Astrocyte (in vitro differentiated cells and primary cell): ENCODE measurements at regions not wholly inside any gene's neighbourhood (a gene's known extent, or its start where the extent isn't known, plus 50 kb on each side); places are given as distances from the start of the nearest gene placed in this dataset.

ENCODE experiments used
- EZH2 ChIP-seq: IDR thresholded peaks from 2 replicates; pipeline ENCODE4 v1.6.1; 2012; ENCODE audit warnings: mild to moderate bottlenecking, low read length, inconsistent platforms; ENCODE audit not compliant: insufficient read depth
- TF ChIP-seq, protein P1 (sequence below): IDR thresholded peaks from 2 replicates; pipeline ENCODE4 v1.5.1; 2011; ENCODE audit warnings: low read depth, mild to moderate bottlenecking, inconsistent platforms, low read length, moderate library complexity; ENCODE audit not compliant: insufficient read depth

DNA sequence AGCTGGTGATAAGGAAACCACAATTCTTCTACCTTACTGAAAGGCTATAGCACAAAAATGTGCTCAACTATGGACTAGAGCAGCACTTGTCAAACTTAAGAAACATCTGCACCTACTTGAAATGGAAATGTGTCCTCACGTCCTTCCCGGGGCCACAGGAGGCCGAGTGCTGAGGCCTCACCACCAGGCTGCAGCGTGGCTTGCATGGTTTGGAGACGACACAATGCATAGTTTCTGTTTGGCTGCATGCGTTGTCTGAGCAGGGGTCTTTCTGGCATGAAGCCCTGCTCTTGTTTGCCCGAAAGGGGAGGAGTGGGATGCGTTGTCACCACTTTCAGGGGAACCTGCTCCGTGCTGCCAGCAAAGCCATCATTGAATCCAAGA lies 228.8 kb downstream of the TTLL2 start:
- TF ChIP-seq, protein P1, sequence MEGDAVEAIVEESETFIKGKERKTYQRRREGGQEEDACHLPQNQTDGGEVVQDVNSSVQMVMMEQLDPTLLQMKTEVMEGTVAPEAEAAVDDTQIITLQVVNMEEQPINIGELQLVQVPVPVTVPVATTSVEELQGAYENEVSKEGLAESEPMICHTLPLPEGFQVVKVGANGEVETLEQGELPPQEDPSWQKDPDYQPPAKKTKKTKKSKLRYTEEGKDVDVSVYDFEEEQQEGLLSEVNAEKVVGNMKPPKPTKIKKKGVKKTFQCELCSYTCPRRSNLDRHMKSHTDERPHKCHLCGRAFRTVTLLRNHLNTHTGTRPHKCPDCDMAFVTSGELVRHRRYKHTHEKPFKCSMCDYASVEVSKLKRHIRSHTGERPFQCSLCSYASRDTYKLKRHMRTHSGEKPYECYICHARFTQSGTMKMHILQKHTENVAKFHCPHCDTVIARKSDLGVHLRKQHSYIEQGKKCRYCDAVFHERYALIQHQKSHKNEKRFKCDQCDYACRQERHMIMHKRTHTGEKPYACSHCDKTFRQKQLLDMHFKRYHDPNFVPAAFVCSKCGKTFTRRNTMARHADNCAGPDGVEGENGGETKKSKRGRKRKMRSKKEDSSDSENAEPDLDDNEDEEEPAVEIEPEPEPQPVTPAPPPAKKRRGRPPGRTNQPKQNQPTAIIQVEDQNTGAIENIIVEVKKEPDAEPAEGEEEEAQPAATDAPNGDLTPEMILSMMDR = no peak
- TF ChIP-seq EZH2 = no peak
